IMR-90 (cell line): ENCODE measurements at regions not wholly inside any gene's neighbourhood (a gene's known extent, or its start where the extent isn't known, plus 50 kb on each side); places are given as distances from the start of the nearest gene placed in this dataset.
A peak's percentile ranks its signal among the peaks of the same experiment; 100 is the strongest.

ENCODE experiments used
- ATAC-seq: fragments of 200-7000 bp; cut with Tn5 transposase; 2 replicates; pipeline ENCODE4 v1.9.1; 2020; ENCODE audit warnings: low read depth, mild to moderate bottlenecking, moderate library complexity
- BruUV-seq: library from RNA; stranded (reverse); fragments of 400-500 nt; replicated peaks from 2 replicates; lab custom pipeline; 2021; lab: Mats Ljungman, UMichigan
- CTCF ChIA-PET: fragments of 300-600 bp; formaldehyde crosslinking; extraction: SDS; loops from one replicate; lab custom pipeline; 2021; ENCODE audit warnings: antibody characterized with exemption; lab: Yijun Ruan, JAX
- POLR2A ChIA-PET: fragments of 300-600 bp; sonication (Branson Sonifier 250); formaldehyde crosslinking; loops from one replicate; lab custom pipeline; 2022; ENCODE audit warnings: antibody characterized with exemption; ENCODE audit not compliant: unreplicated experiment; lab: Charles Lee
- DNase-seq: peaks from one replicate; pipeline ENCODE4 v3.0.0; 2013
- H2AFZ ChIP-seq: replicated peaks from 2 replicates; pipeline ENCODE3; 2013; ENCODE audit warnings: low read length, mild to moderate bottlenecking; ENCODE audit not compliant: poor library complexity
- H2AK5ac ChIP-seq: 2 replicates; pipeline ENCODE4 v1.6.1; 2013; ENCODE audit warnings: low read depth, low read length, inconsistent platforms
- H2AK9ac ChIP-seq: replicated peaks from 2 replicates; pipeline ENCODE3; 2013; ENCODE audit warnings: mild to moderate bottlenecking, low read depth, low read length, moderate library complexity; ENCODE audit not compliant: poor library complexity
- H2BK120ac ChIP-seq: 2 replicates; pipeline ENCODE4 v1.6.1; 2013; ENCODE audit warnings: low read depth, low read length, inconsistent platforms
- H2BK15ac ChIP-seq: 3 replicates; pipeline ENCODE4 v1.6.1; 2013; ENCODE audit warnings: low read depth, low read length, inconsistent platforms
- H2BK20ac ChIP-seq: 2 replicates; pipeline ENCODE4 v1.6.1; 2013; ENCODE audit warnings: low read depth, mild to moderate bottlenecking, inconsistent platforms, low read length, moderate library complexity
- H2BK5ac ChIP-seq: 2 replicates; pipeline ENCODE4 v1.6.1; 2013; ENCODE audit warnings: mild to moderate bottlenecking, low read depth, low read length, inconsistent platforms; ENCODE audit not compliant: poor library complexity, severe bottlenecking
- H3K14ac ChIP-seq: replicated peaks from 2 replicates; pipeline ENCODE4 v1.6.1; 2013; ENCODE audit warnings: low read depth, low read length, inconsistent platforms
- H3K18ac ChIP-seq: 2 replicates; pipeline ENCODE4 v1.6.1; 2013; ENCODE audit warnings: low read depth, low read length, control low read depth
- H3K23ac ChIP-seq: 2 replicates; pipeline ENCODE4 v1.6.1; 2013; ENCODE audit warnings: low read depth, low read length, inconsistent platforms
- H3K27ac ChIP-seq: 2 replicates; pipeline ENCODE4 v1.5.1; 2013; ENCODE audit warnings: mild to moderate bottlenecking, control low read depth, low read length; ENCODE audit not compliant: insufficient read depth
- H3K27me3 ChIP-seq: 2 replicates; pipeline ENCODE4 v1.6.1; 2013; ENCODE audit warnings: low read length; ENCODE audit not compliant: control insufficient read depth, insufficient read depth
- H3K36me3 ChIP-seq: 2 replicates; pipeline ENCODE4 v1.6.1; 2013; ENCODE audit warnings: low read length, mixed read lengths; ENCODE audit not compliant: control insufficient read depth, insufficient read depth
- H3K4ac ChIP-seq: 2 replicates; pipeline ENCODE4 v1.6.1; 2013; ENCODE audit warnings: low read depth, low read length, inconsistent platforms
- H3K4me1 ChIP-seq: 2 replicates; pipeline ENCODE4 v1.6.1; 2013; ENCODE audit warnings: low read length, mixed read lengths; ENCODE audit not compliant: control insufficient read depth, insufficient read depth
- H3K4me2 ChIP-seq: 2 replicates; pipeline ENCODE4 v1.6.1; 2013; ENCODE audit warnings: low read depth, mild to moderate bottlenecking, control low read depth, low read length, moderate library complexity
- H3K4me3 ChIP-seq: 2 replicates; pipeline ENCODE4 v1.5.1; 2013; ENCODE audit warnings: low read depth, mild to moderate bottlenecking, control low read depth, low read length, moderate library complexity; ENCODE audit not compliant: insufficient read depth
- H3K56ac ChIP-seq: 2 replicates; pipeline ENCODE4 v1.6.1; 2013; ENCODE audit warnings: low read length, inconsistent platforms; ENCODE audit not compliant: insufficient read depth; ENCODE audit errors: extremely low read depth
- H3K79me1 ChIP-seq, 2 experiments: 2 replicates each; pipeline ENCODE4 v1.6.1; 2013; ENCODE audit warnings: low read length in 2 of 2, inconsistent platforms in 1 of 2, low read depth in 1 of 2
- H3K9ac ChIP-seq: 2 replicates; pipeline ENCODE4 v1.6.1; 2013; ENCODE audit warnings: low read depth, low read length, control low read depth
- H3K9me1 ChIP-seq: 2 replicates; pipeline ENCODE4 v1.6.1; 2013; ENCODE audit warnings: low read length, inconsistent platforms; ENCODE audit not compliant: insufficient read depth
- H3K9me3 ChIP-seq: 2 replicates; pipeline ENCODE4 v1.6.1; 2013; ENCODE audit warnings: low read length; ENCODE audit not compliant: control insufficient read depth, insufficient read depth
- H4K20me1 ChIP-seq: 2 replicates; pipeline ENCODE4 v1.6.1; 2013; ENCODE audit warnings: low read length, inconsistent platforms; ENCODE audit not compliant: insufficient read depth
- H4K5ac ChIP-seq: 2 replicates; pipeline ENCODE4 v1.6.1; 2013; ENCODE audit warnings: mild to moderate bottlenecking, low read depth, low read length, control low read depth
- H4K8ac ChIP-seq, 2 experiments: 2 replicates each; pipeline ENCODE4 v1.6.1; 2013; ENCODE audit warnings: low read depth in 2 of 2, low read length in 2 of 2, control low read depth in 1 of 2, inconsistent platforms in 1 of 2
- H4K91ac ChIP-seq: 2 replicates; pipeline ENCODE4 v1.6.1; 2013; ENCODE audit warnings: low read depth, low read length, inconsistent platforms; ENCODE audit not compliant: insufficient read depth
- BHLHE40 ChIP-seq: fragments of 150-350 bp; IDR thresholded peaks from 2 replicates; pipeline ENCODE4 v1.6.1; 2016; ENCODE audit warnings: mild to moderate bottlenecking, low read depth, low read length
- CEBPB ChIP-seq: IDR thresholded peaks from 2 replicates; pipeline ENCODE4 v1.6.1; 2012; ENCODE audit warnings: low read depth, low read length, improper control_type of control experiment
- CTCF ChIP-seq: conservative IDR thresholded peaks from 2 replicates; pipeline ENCODE4 v1.5.1; 2012; ENCODE audit warnings: mild to moderate bottlenecking, low read depth, low read length, improper control_type of control experiment
- ELK1 ChIP-seq: fragments of 150-350 bp; IDR thresholded peaks from 2 replicates; pipeline ENCODE4 v1.6.1; 2016; ENCODE audit warnings: low read depth, mild to moderate bottlenecking, low read length, moderate library complexity, borderline replicate concordance
- RAD21 ChIP-seq: IDR thresholded peaks from 2 replicates; pipeline ENCODE4 v1.6.1; 2012; ENCODE audit warnings: low read length, improper control_type of control experiment
- RCOR1 ChIP-seq: IDR thresholded peaks from 2 replicates; pipeline ENCODE4 v1.6.1; 2012; ENCODE audit warnings: mild to moderate bottlenecking, low read length, improper control_type of control experiment; ENCODE audit not compliant: insufficient replicate concordance
- RFX5 ChIP-seq: IDR thresholded peaks from 2 replicates; pipeline ENCODE4 v1.8.0; 2012; ENCODE audit warnings: low read depth, mild to moderate bottlenecking, low read length, moderate library complexity
- USF2 ChIP-seq: fragments of 150-350 bp; IDR thresholded peaks from 2 replicates; pipeline ENCODE4 v1.6.1; 2017; ENCODE audit warnings: mild to moderate bottlenecking, antibody characterized with exemption, low read length, low read depth
- WGBS, 2 experiments: methylation state at CpG; one replicate each; pipeline versions ENCODE4 v1.1.5 to v1.1.7; 2013; ENCODE audit warnings: missing lambda C conversion rate in 2 of 2; ENCODE audit not compliant: insufficient read length in 1 of 2; ENCODE audit errors: extremely low coverage in 2 of 2; 5-methylcytosine and 5-hydroxymethylcytosine counted together
- dilution Hi-C: fragments of 300-500 bp; cut with HindIII; formaldehyde crosslinking; loops from one replicate; pipeline ENCODE4 v1.14.3; 2018; ENCODE audit warnings: low sequenced_read_pairs; ENCODE audit not compliant: unreplicated experiment
- in situ Hi-C: fragments of 300-500 bp; cut with MboI; formaldehyde crosslinking; loops from 3 replicates; pipeline ENCODE4 v1.14.3; 2019; ENCODE audit warnings: low sequenced_read_pairs, inconsistent platforms, mixed read lengths
- intact Hi-C: fragments of 100-400 bp; cut with micrococcal nuclease; formaldehyde crosslinking; loops from 2 replicates; pipeline ENCODE4 v1.10.0; 2022

GRCh38 chr2:131413785-131414184 lies 49.8 kb upstream of the RAB6D start:
- no peaks in the 10 kb centered on the region for H3K9me3 ChIP-seq

More at GRCh38 chr2:131413785-131414184, 49.8 kb upstream of the RAB6D start:
- Histone ChIP-seq H3K27ac (no peak overlapping the region), H4K20me1 (no peaks in the 10 kb centered on the region), H2AFZ (peak overlapping the region; percentile 33), H2BK20ac (no peak overlapping the region), H2AK9ac (no peak overlapping the region), H3K4me2 (no peak overlapping the region), H3K9me1 (no peaks in the 10 kb centered on the region), H3K23ac (no peak overlapping the region), H4K91ac (no peak overlapping the region), H3K9ac (no peak overlapping the region), H2BK120ac (no peak overlapping the region), H2AK5ac (no peak overlapping the region), H3K4me3 (no peak overlapping the region), H3K56ac (no peak overlapping the region), H3K18ac (no peak overlapping the region), H3K27me3 (peaks cover 23% of the 10 kb centered on the region), H3K4ac (no peak overlapping the region), H3K4me1 (no peaks in the 10 kb centered on the region), H4K8ac (no peak overlapping the region), H3K79me1 (no peaks in the 10 kb centered on the region), H3K36me3 (no peaks in the 10 kb centered on the region), H2BK5ac (no peak overlapping the region), H4K5ac (no peak overlapping the region), H3K14ac (no peak overlapping the region), H2BK15ac (no peak overlapping the region)
- ATAC-seq (no peak), DNase-seq (no peak)
- ChIA-PET POLR2A (no interaction called here), CTCF (interaction anchor here (0.7 to 4.0 kb wide), 3 partner anchors 75 to 388 kb away, joined by 4 to 19 read pairs (median 6); no protein-coding TSS in a partner anchor)
- no TSS peak for BruUV-seq
- in situ Hi-C loops, result loop anchor here (10.0 to 25.0 kb wide), 3 partner anchors 261 to 731 kb away; no protein-coding TSS in a partner anchor
- WGBS, 2 experiments, result 43% methylated on average over 1 of the region's 2 CpGs; no CpG with 5 or more reads in 1 of the 2 experiments
- intact Hi-C loops, result loop anchor here (1.0 to 2.0 kb wide), 5 partner anchors 79 to 734 kb away; partner anchors contain the start of gene MZT2A
- dilution Hi-C loops, result no loop called here
- TF ChIP-seq RCOR1, result no peak
- no peak for TF ChIP-seq USF2
- TF ChIP-seq RFX5, result no peak
- no peak for TF ChIP-seq BHLHE40
- no peak for TF ChIP-seq ELK1
- no peak for TF ChIP-seq CTCF
- TF ChIP-seq CEBPB, result no peak
- no peak for TF ChIP-seq RAD21
